AG09309 (cell line): ENCODE measurements at regions not wholly inside any gene's neighbourhood (a gene's known extent, or its start where the extent isn't known, plus 50 kb on each side); places are given as distances from the start of the nearest gene placed in this dataset.

Experiments
- DNase-seq: peaks from one replicate; pipeline ENCODE4 v3.0.0-alpha.2; 2010; ENCODE audit warnings: low read depth
- H3K4me3 ChIP-seq: 2 replicates; pipeline ENCODE4 v1.5.1; 2011; ENCODE audit warnings: mild to moderate bottlenecking, low read depth, low read length, moderate library complexity; ENCODE audit not compliant: control insufficient read depth
- TF ChIP-seq, protein P1 (sequence below): IDR thresholded peaks from 2 replicates; pipeline ENCODE4 v1.5.1; 2011; ENCODE audit warnings: mild to moderate bottlenecking, low read depth, low read length, inconsistent platforms; ENCODE audit not compliant: insufficient read depth, control insufficient read depth; ENCODE audit errors: missing control alignments

DNA sequence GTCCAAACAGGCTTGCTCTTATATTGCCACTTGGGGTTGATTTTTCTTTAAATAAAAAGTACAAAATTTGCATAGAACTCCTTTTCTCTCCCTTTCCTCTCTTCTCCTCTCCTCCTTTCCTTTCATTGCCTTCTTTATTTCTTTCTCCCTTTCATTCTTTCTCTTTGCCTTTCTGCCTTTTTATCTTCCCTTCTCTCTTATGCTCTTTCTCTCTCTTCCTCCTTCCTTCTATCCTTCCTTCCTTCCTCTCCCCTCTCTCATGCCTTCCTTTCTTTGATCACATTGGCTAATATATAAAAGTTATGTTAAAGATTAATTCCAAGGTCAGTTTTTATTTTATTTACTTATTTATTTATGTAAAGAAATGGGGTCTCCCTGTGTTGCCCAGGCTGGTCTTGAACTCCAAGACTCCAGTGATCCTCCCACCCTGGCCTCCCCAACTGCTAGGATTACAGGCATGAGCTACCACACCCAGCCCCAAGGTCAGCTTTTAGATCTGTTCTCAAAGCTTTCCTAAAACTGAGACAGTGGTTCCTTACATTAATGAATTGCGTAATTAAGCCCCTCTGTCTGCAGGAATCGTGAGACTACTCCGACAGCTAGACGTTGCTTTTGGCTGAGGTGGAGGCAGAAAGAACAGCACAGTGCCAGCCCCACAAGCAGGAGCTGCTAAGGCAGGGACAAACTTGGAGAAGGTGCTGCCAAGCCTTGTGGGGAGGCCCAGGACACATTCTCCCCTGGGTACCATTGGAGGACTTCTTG lies 361.9 kb downstream of the SIPA1L2 start:
- TF ChIP-seq, protein P1, sequence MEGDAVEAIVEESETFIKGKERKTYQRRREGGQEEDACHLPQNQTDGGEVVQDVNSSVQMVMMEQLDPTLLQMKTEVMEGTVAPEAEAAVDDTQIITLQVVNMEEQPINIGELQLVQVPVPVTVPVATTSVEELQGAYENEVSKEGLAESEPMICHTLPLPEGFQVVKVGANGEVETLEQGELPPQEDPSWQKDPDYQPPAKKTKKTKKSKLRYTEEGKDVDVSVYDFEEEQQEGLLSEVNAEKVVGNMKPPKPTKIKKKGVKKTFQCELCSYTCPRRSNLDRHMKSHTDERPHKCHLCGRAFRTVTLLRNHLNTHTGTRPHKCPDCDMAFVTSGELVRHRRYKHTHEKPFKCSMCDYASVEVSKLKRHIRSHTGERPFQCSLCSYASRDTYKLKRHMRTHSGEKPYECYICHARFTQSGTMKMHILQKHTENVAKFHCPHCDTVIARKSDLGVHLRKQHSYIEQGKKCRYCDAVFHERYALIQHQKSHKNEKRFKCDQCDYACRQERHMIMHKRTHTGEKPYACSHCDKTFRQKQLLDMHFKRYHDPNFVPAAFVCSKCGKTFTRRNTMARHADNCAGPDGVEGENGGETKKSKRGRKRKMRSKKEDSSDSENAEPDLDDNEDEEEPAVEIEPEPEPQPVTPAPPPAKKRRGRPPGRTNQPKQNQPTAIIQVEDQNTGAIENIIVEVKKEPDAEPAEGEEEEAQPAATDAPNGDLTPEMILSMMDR: no peak
- no peak overlapping the region for H3K4me3 ChIP-seq
- DNase-seq: no peak

DNA sequence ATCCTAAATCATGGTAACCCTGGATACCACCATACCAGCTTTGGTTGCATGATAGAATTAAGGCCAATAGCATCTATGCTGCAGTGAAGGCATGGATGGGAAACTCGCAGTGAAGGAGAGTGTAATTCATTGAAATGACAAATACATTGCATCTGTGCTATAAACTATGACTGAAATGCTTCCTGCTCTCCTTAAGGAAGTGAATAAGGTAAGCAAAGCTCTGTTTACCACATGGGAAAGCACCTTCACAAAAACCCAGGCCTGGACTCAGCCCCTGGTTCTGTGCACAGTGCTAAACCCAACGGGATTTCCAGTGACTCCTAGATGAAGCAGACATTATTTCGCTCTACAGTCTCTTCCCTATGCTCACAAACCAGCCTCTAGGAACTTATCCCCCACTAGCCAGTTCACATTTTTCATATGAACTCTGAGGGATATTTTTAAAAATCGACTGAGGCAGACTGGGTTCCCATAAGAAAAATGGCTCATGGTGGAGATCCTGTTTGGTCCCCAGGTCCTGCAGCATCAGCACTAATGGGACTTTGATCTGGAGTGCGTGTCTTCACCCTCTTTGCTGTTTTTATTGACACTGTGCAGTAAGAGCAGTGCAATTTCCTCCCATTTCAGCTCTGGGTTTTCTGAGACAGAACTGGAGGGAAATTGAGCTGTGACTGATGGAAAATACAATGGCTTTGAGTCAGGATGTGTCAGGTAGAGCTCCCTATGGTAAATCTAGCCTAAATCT lies 362.7 kb downstream of the SIPA1L2 start:
- DNase-seq: no peak
- TF ChIP-seq, protein P1: no peak
- H3K4me3 ChIP-seq: no peak overlapping the region

DNA sequence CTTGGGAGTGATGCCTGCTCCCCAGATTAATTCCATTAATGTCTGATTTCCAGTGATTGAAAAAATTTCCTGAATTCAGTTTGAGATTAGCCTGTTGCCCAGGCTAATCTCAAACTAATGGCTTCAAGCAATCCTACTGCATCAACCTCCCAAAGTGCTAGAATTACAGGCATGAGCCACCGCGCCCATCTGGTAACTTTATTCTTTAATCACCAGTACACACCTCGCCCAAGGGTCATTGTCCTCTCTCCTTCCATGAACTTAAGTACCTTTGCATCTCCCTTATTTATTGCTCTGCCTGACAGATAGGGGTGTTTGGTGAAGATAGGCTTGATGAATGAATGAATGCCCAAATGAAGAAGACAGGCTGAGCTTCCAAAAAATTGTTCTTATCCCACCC lies 366.5 kb downstream of the SIPA1L2 start:
- H3K4me3 ChIP-seq: no peak overlapping the region
- TF ChIP-seq, protein P1: no peak
- no peak for DNase-seq

DNA sequence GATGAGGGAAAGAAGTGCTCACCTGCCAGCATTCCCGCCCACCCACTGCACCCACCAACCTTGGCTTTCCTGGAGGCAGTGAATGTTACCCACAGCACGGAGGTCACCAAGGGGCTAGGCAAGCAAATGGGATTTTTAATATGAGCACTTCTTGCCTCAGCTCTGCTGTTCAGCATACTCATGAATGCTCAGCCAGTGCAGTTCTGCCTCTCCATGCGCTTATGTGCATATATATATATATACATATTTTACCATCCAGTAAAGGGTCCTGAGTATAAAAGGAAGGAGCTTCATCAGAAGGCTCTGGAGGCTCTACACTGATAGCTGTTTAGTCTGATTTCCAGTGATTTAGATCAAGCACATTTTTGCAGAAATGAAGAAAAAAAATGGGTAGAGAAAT lies 366.9 kb downstream of the SIPA1L2 start:
- DNase-seq: no peak
- TF ChIP-seq, protein P1: no peak
- H3K4me3 ChIP-seq: no peak overlapping the region

DNA sequence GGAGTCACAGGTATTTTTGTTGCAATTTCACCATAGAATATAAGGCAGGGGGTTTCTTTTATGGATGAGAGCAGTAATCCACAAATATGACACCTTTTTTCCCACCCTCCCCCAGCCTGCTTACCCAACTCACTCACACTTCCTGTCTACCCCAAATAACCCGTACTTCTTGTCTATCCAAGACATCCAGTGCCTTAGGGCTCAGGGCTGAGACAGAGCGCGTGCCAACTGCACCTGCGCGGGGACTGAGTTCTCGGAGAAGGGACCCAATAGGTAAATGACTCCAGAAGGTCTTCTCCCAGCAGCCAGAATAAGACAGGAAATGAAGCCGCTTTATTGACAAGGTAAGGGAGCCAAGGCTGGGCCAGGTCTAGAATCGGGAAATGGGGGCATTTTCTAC lies 369.1 kb downstream of the SIPA1L2 start:
- DNase-seq: no peak
- no peak overlapping the region for H3K4me3 ChIP-seq
- TF ChIP-seq, protein P1: no peak

DNA sequence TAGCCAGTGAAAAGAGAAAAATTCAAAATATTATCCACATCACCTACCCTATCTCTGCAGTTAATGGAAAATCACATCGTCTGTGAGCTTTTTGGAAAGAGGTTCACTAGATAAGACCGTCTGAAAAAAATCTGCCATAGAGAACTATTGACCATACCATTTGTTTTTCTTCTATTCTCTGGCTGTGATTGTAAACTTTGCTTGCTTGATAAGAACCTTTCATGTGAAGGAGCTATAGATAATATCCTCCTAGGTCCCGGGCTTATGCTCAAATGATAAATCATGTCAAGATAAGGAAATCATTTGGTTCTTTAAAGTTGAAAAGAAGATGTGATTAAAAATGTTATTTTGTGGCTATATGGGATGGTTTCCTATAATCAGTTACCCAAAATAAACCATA lies 369.9 kb downstream of the SIPA1L2 start:
- DNase-seq: no peak
- H3K4me3 ChIP-seq: no peak overlapping the region
- TF ChIP-seq, protein P1: no peak
